Keratinocyte (primary cell): ENCODE measurements at regions not wholly inside any gene's neighbourhood (a gene's known extent, or its start where the extent isn't known, plus 50 kb on each side); places are given as distances from the start of the nearest gene placed in this dataset.

Source experiments
- DNase-seq: peaks from one replicate; pipeline ENCODE4 v3.0.0-alpha.2; 2011; ENCODE audit warnings: low read depth, missing footprints, low spot score
- FAIRE-seq: peaks from 2 replicates; lab custom pipeline; 2011; peaks lifted over from hg19 to GRCh38; lab: Jason Lieb, UNC
- H2AFZ ChIP-seq: 2 replicates; pipeline ENCODE4 v1.6.0; 2012; ENCODE audit warnings: low read length, control low read depth, inconsistent platforms; ENCODE audit not compliant: control insufficient read depth
- H3K27ac ChIP-seq: 2 replicates; pipeline ENCODE4 v1.5.1; 2011; ENCODE audit warnings: low read length; ENCODE audit not compliant: control insufficient read depth, insufficient read depth
- H3K27me3 ChIP-seq: 3 replicates; pipeline ENCODE4 v1.6.0; 2011; ENCODE audit warnings: low read length; ENCODE audit not compliant: control insufficient read depth, insufficient read depth; ENCODE audit errors: extremely low read depth
- H3K36me3 ChIP-seq, 2 experiments: 2 replicates in 1 of 2; 3 replicates in 1 of 2; pipeline ENCODE4 v1.5.1; 2011; ENCODE audit warnings: low read length in 2 of 2, mild to moderate bottlenecking in 1 of 2; ENCODE audit not compliant: control insufficient read depth in 2 of 2, insufficient read depth in 2 of 2; ENCODE audit errors: extremely low read depth in 1 of 2
- H3K4me1 ChIP-seq: 3 replicates; pipeline ENCODE4 v1.5.1; 2011; ENCODE audit warnings: low read length; ENCODE audit not compliant: control insufficient read depth, insufficient read depth; ENCODE audit errors: extremely low read depth
- H3K4me2 ChIP-seq: 3 replicates; pipeline ENCODE4 v1.6.0; 2011; ENCODE audit warnings: low read depth, low read length; ENCODE audit not compliant: control insufficient read depth, insufficient read depth; ENCODE audit errors: extremely low read depth
- H3K4me3 ChIP-seq, 3 experiments: fragments of 200-600 bp in 1 of 3; sonication (generic) in 1 of 3; 2 replicates in 2 of 3; 3 replicates in 1 of 3; pipeline ENCODE4 v1.5.1; 2011 to 2016; ENCODE audit warnings: low read length in 3 of 3, mild to moderate bottlenecking in 3 of 3, control low read depth in 2 of 3, inconsistent platforms in 1 of 3, low read depth in 1 of 3, mixed read lengths in 1 of 3, mixed run types in 1 of 3, moderate library complexity in 1 of 3; ENCODE audit not compliant: control insufficient read depth in 2 of 3, insufficient read depth in 2 of 3; ENCODE audit errors: extremely low read depth in 1 of 3
- H3K79me2 ChIP-seq: 2 replicates; pipeline ENCODE4 v1.6.0; 2012; ENCODE audit warnings: low read length; ENCODE audit not compliant: control insufficient read depth, insufficient read depth
- H3K9ac ChIP-seq: 3 replicates; pipeline ENCODE4 v1.6.0; 2011; ENCODE audit warnings: low read length; ENCODE audit not compliant: control insufficient read depth, insufficient read depth; ENCODE audit errors: extremely low read depth
- H3K9me1 ChIP-seq: 3 replicates; pipeline ENCODE4 v1.6.0; 2011; ENCODE audit warnings: low read length; ENCODE audit not compliant: control insufficient read depth, insufficient read depth; ENCODE audit errors: extremely low read depth
- H3K9me3 ChIP-seq: 2 replicates; pipeline ENCODE4 v1.5.1; 2012; ENCODE audit warnings: low read depth, low read length; ENCODE audit not compliant: control insufficient read depth
- H4K20me1 ChIP-seq: 3 replicates; pipeline ENCODE4 v1.6.0; 2011; ENCODE audit warnings: low read length; ENCODE audit not compliant: control insufficient read depth, insufficient read depth; ENCODE audit errors: extremely low read depth
- CTCF ChIP-seq, 3 experiments: IDR thresholded peaks in 1 of 3; conservative IDR thresholded peaks in 1 of 3; optimal IDR thresholded peaks in 1 of 3; 2 replicates in 2 of 3; 3 replicates in 1 of 3; pipeline versions ENCODE3 to v1.5.1; 2011; ENCODE audit warnings: low read length in 3 of 3, mild to moderate bottlenecking in 3 of 3, moderate library complexity in 2 of 3, control low read depth in 1 of 3, inconsistent platforms in 1 of 3; ENCODE audit not compliant: insufficient read depth in 2 of 3; ENCODE audit errors: extremely low read depth in 1 of 3
- EZH2 ChIP-seq: IDR thresholded peaks from one replicate; pipeline ENCODE4 v1.6.1; 2012; ENCODE audit warnings: inconsistent platforms, mild to moderate bottlenecking, low read length, moderate library complexity
- dilution Hi-C: fragments of 300-500 bp; cut with MboI; formaldehyde crosslinking; loops from one replicate; pipeline ENCODE4 v1.7.0; 2020; ENCODE audit warnings: low sequenced_read_pairs; ENCODE audit not compliant: extremely low pct_ligation_motif_present

- FAIRE-seq = no peak
- no peak overlapping the region for H3K9ac ChIP-seq
- no peaks in the 10 kb centered on the region for H3K27me3 ChIP-seq
- no peak overlapping the region for H3K4me3 ChIP-seq
- no peak for TF ChIP-seq EZH2
- TF ChIP-seq CTCF (optimal IDR thresholded peaks at IDR 0.05 in 1 of 3, IDR thresholded peaks at IDR 0.05 in 1 of 3, conservative IDR thresholded peaks at IDR 0.05 in 1 of 3; ENCODE audit: extremely low read depth in 1 of 3, insufficient read depth in 2 of 3, low read length in 3 of 3) = no peak
- H3K4me2 ChIP-seq = no peak overlapping the region
- no peaks in the 10 kb centered on the region for H3K9me3 ChIP-seq
- H2AFZ ChIP-seq = no peak overlapping the region
- no peak for DNase-seq
- H4K20me1 ChIP-seq = no peaks in the 10 kb centered on the region
- H3K4me1 ChIP-seq = no peaks in the 10 kb centered on the region
- dilution Hi-C loops = no loop called here
- no peaks in the 10 kb centered on the region for H3K79me2 ChIP-seq
- H3K36me3 ChIP-seq = no peaks in the 10 kb centered on the region
- no peaks in the 10 kb centered on the region for H3K9me1 ChIP-seq
- no peak overlapping the region for H3K27ac ChIP-seq
Measured at GRCh38 chr10:25707572-25707971, 226.5 kb upstream of the MYO3A start.

DNA sequence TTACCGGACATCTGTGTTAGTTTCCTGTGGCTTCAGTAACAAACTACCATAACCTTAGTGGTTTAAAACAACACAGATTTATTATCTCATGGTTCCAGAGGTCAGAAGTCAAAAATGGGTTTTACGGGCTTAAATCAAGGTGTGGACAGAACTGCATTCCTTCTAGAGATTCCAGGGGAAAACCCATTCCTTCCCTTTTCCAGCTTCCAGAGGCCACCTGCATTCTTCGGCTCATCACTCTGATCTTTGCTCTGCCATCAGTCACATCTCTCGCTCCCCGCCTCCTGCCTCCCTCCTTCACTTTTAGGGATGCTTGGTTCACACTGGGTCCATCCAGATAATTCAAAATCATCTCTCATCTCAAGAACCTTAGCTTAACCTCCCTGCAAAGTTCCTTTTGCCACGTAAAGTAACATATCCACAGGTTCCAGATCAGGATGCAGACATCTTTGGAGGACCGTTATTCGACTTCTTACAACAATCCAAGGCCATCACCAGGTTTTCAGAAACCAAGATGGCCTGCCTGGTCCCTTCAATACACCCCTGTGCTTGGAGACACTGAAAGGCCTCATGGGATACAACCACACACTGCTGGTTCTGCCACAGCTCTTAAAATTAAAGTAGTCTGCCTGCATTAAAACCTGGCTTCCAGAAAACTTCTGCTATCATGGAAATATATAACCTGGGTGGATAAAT, 225.9 kb upstream of the MYO3A start:
- H3K4me3 ChIP-seq = no peak overlapping the region
- H3K79me2 ChIP-seq = no peaks in the 10 kb centered on the region
- no peaks in the 10 kb centered on the region for H3K27me3 ChIP-seq
- H2AFZ ChIP-seq = no peak overlapping the region
- no peaks in the 10 kb centered on the region for H3K9me1 ChIP-seq
- no peak for FAIRE-seq
- no peak for DNase-seq
- H3K9ac ChIP-seq = no peak overlapping the region
- H3K4me2 ChIP-seq = no peak overlapping the region
- TF ChIP-seq CTCF (optimal IDR thresholded peaks at IDR 0.05 in 1 of 3, IDR thresholded peaks at IDR 0.05 in 1 of 3, conservative IDR thresholded peaks at IDR 0.05 in 1 of 3; ENCODE audit: extremely low read depth in 1 of 3, insufficient read depth in 2 of 3, low read length in 3 of 3) (no peak), EZH2 (no peak)
- dilution Hi-C loops = no loop called here
- no peaks in the 10 kb centered on the region for H3K36me3 ChIP-seq
- no peaks in the 10 kb centered on the region for H4K20me1 ChIP-seq
- no peaks in the 10 kb centered on the region for H3K4me1 ChIP-seq
- no peak overlapping the region for H3K27ac ChIP-seq
- H3K9me3 ChIP-seq = no peaks in the 10 kb centered on the region
